MM.1S (cell line): ENCODE measurements at regions not wholly inside any gene's neighbourhood (a gene's known extent, or its start where the extent isn't known, plus 50 kb on each side); places are given as distances from the start of the nearest gene placed in this dataset.

ENCODE experiments used
- DNase-seq: peaks from one replicate; pipeline ENCODE4 v3.0.0-alpha.2; 2015
- H2AFZ ChIP-seq: fragments of 300-600 bp; sonication (generic); 2 replicates; pipeline ENCODE4 v1.6.0; 2016; ENCODE audit warnings: antibody characterized with exemption, low read length
- H3F3A ChIP-seq: fragments of 300-600 bp; sonication (generic); 2 replicates; pipeline ENCODE4 v1.6.1; 2016; ENCODE audit warnings: mild to moderate bottlenecking, antibody characterized with exemption, low read length, moderate library complexity, mixed read lengths; ENCODE audit not compliant: insufficient read depth
- H3K27ac ChIP-seq: fragments of 300-600 bp; sonication (generic); 2 replicates; pipeline ENCODE4 v1.5.1; 2016; ENCODE audit warnings: mild to moderate bottlenecking, low read length
- H3K27me3 ChIP-seq: fragments of 300-600 bp; sonication (generic); replicated peaks from 2 replicates; pipeline ENCODE4 v1.6.0; 2016; ENCODE audit warnings: low read length; ENCODE audit not compliant: insufficient read depth
- H3K36me3 ChIP-seq: fragments of 300-600 bp; sonication (generic); replicated peaks from 2 replicates; pipeline ENCODE4 v1.6.1; 2016; ENCODE audit warnings: mild to moderate bottlenecking, low read length, mixed read lengths; ENCODE audit not compliant: insufficient read depth
- H3K4me1 ChIP-seq: fragments of 300-600 bp; sonication (generic); 2 replicates; pipeline ENCODE4 v1.6.1; 2016; ENCODE audit warnings: low read length, mixed read lengths
- H3K4me2 ChIP-seq: fragments of 300-600 bp; sonication (generic); 2 replicates; pipeline ENCODE4 v1.6.0; 2016; ENCODE audit warnings: low read depth, low read length
- H3K4me3 ChIP-seq: fragments of 300-600 bp; sonication (generic); 2 replicates; pipeline ENCODE4 v1.5.1; 2016; ENCODE audit warnings: low read length, mixed read lengths
- H3K79me2 ChIP-seq: fragments of 300-600 bp; sonication (generic); 2 replicates; pipeline ENCODE4 v1.6.1; 2016; ENCODE audit warnings: mixed run types, low read length, mixed read lengths
- H3K9ac ChIP-seq: fragments of 300-600 bp; sonication (generic); 2 replicates; pipeline ENCODE4 v1.6.1; 2016; ENCODE audit warnings: low read length, mixed read lengths
- H3K9me2 ChIP-seq: fragments of 300-600 bp; sonication (generic); replicated peaks from 2 replicates; pipeline ENCODE4 v1.6.1; 2016; ENCODE audit warnings: mild to moderate bottlenecking, low read length, mixed read lengths; ENCODE audit not compliant: insufficient read depth
- H3K9me3 ChIP-seq: fragments of 300-600 bp; sonication (generic); replicated peaks from 2 replicates; pipeline ENCODE4 v1.6.1; 2016; ENCODE audit warnings: mild to moderate bottlenecking, low read length, mixed read lengths; ENCODE audit not compliant: insufficient read depth
- H4K20me1 ChIP-seq: fragments of 300-600 bp; sonication (generic); 2 replicates; pipeline ENCODE4 v1.6.1; 2016; ENCODE audit warnings: mild to moderate bottlenecking, low read length, moderate library complexity, mixed read lengths; ENCODE audit not compliant: insufficient read depth
- EZH2 ChIP-seq: fragments of 300-600 bp; sonication (generic); optimal IDR thresholded peaks from 2 replicates; pipeline ENCODE3; 2017; ENCODE audit warnings: low read depth, mild to moderate bottlenecking, antibody characterized with exemption, low read length, mixed read lengths
- EZH2phosphoT487 ChIP-seq: fragments of 300-600 bp; sonication (generic); IDR thresholded peaks from 2 replicates; pipeline ENCODE4 v1.6.1; 2018; ENCODE audit warnings: antibody characterized with exemption, low read length
- TF ChIP-seq, protein P1 (sequence below): fragments of 300-600 bp; sonication (generic); IDR thresholded peaks from 2 replicates; pipeline ENCODE4 v1.5.1; 2016; ENCODE audit warnings: antibody characterized with exemption, low read length, mixed read lengths

DNA sequence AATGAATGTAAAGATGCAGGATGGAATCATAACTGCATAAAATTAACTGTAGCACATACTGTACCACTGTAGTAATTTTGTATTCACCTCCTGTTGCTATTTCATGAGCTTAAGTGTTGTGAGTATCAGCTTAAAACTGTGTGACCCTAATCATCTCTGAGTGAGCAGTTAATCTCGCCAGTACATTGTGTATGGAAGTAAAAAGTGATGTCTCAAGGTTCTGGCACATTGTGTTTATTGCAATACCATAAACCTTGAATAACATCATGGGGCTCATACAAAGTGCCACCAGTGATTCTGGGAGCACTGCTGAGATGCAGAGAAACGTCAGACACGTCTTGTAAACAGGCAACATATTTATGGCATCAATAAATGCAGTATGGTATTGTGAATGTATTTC is 124.5 kb downstream of the PMAIP1 start:
- no peak overlapping the region for H2AFZ ChIP-seq
- DNase-seq, result no peak
- H4K20me1 ChIP-seq, result no peaks in the 10 kb centered on the region
- H3K27me3 ChIP-seq, result no peaks in the 10 kb centered on the region
- no peak overlapping the region for H3K9ac ChIP-seq
- no peaks in the 10 kb centered on the region for H3K36me3 ChIP-seq
- H3K4me1 ChIP-seq, result no peaks in the 10 kb centered on the region
- no peaks in the 10 kb centered on the region for H3K9me2 ChIP-seq
- no peak overlapping the region for H3K4me2 ChIP-seq
- no peaks in the 10 kb centered on the region for H3F3A ChIP-seq
- TF ChIP-seq EZH2phosphoT487, result no peak
- no peak for TF ChIP-seq EZH2
- TF ChIP-seq, protein P1, sequence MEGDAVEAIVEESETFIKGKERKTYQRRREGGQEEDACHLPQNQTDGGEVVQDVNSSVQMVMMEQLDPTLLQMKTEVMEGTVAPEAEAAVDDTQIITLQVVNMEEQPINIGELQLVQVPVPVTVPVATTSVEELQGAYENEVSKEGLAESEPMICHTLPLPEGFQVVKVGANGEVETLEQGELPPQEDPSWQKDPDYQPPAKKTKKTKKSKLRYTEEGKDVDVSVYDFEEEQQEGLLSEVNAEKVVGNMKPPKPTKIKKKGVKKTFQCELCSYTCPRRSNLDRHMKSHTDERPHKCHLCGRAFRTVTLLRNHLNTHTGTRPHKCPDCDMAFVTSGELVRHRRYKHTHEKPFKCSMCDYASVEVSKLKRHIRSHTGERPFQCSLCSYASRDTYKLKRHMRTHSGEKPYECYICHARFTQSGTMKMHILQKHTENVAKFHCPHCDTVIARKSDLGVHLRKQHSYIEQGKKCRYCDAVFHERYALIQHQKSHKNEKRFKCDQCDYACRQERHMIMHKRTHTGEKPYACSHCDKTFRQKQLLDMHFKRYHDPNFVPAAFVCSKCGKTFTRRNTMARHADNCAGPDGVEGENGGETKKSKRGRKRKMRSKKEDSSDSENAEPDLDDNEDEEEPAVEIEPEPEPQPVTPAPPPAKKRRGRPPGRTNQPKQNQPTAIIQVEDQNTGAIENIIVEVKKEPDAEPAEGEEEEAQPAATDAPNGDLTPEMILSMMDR, result no peak
- no peaks in the 10 kb centered on the region for H3K79me2 ChIP-seq
- H3K4me3 ChIP-seq, result no peak overlapping the region
- no peak overlapping the region for H3K27ac ChIP-seq
- no peaks in the 10 kb centered on the region for H3K9me3 ChIP-seq

DNA sequence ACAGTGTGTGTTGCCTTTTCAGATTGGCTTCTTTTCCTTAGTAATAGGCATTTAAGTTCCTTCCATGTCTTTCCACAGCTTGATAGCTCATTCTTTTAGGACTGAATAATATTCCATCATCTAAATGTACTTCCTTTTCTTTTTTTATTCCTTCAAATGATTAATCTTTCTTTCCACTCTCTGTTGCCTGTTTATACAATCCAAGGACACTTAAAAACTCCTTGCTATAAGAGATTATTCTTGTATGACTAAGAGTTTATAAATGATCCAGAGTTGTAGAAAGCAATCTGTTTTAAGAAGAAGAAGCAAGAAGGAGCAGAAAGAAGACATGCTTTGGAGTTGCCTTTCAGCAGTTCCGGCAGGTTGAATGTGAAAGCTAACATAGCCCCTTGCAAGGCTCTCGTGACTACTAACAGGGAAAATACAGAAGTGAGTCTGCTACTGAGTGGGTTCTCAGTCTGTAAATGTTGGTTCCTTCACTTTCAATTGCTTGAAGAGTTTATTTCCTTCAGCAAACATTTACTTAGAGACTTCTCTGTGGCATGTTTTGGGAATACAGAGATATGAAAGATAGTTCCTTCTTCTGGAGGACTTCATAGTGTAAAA is 123.0 kb downstream of the PMAIP1 start:
- no peaks in the 10 kb centered on the region for H3K36me3 ChIP-seq
- no peaks in the 10 kb centered on the region for H3F3A ChIP-seq
- no peaks in the 10 kb centered on the region for H3K4me1 ChIP-seq
- no peak for DNase-seq
- no peak overlapping the region for H3K4me3 ChIP-seq
- H3K9me3 ChIP-seq, result no peaks in the 10 kb centered on the region
- H3K27me3 ChIP-seq, result no peaks in the 10 kb centered on the region
- TF ChIP-seq, protein P1, result no peak
- no peak for TF ChIP-seq EZH2phosphoT487
- no peak for TF ChIP-seq EZH2
- no peak overlapping the region for H3K4me2 ChIP-seq
- H3K9me2 ChIP-seq, result no peaks in the 10 kb centered on the region
- H3K27ac ChIP-seq, result no peak overlapping the region
- no peak overlapping the region for H3K9ac ChIP-seq
- H4K20me1 ChIP-seq, result no peaks in the 10 kb centered on the region
- no peak overlapping the region for H2AFZ ChIP-seq
- no peaks in the 10 kb centered on the region for H3K79me2 ChIP-seq

DNA sequence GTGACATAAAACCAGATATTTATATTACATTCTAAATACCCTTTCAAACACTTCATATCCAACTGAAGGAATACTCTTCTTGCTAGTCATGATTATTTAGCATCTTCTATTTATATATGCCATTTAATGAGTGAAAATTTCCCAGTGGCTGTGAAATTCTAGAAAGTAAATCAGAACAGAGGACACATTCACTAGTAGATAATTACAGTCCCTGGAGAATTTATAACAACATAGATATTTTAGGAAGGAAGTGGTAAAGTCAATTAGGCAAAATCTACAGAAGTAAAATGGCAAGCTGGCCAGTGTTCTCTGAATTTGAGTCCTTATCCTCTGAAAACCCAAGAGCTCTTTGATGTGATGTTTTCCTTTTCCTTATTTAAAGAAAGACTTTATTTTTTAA is 121.8 kb downstream of the PMAIP1 start:
- TF ChIP-seq EZH2 (no peak), EZH2phosphoT487 (no peak)
- TF ChIP-seq, protein P1, result no peak

More for the DNA sequence above, 121.8 kb downstream of the PMAIP1 start:
- H3K4me3 ChIP-seq, result no peak overlapping the region
- H3F3A ChIP-seq, result no peaks in the 10 kb centered on the region
- no peaks in the 10 kb centered on the region for H3K79me2 ChIP-seq
- H3K9me2 ChIP-seq, result no peaks in the 10 kb centered on the region
- H3K36me3 ChIP-seq, result no peaks in the 10 kb centered on the region
- no peak overlapping the region for H2AFZ ChIP-seq
- no peaks in the 10 kb centered on the region for H4K20me1 ChIP-seq
- H3K9me3 ChIP-seq, result no peaks in the 10 kb centered on the region
- DNase-seq, result no peak
- H3K27ac ChIP-seq, result no peak overlapping the region
- H3K4me2 ChIP-seq, result no peak overlapping the region
- no peaks in the 10 kb centered on the region for H3K27me3 ChIP-seq
- H3K4me1 ChIP-seq, result no peaks in the 10 kb centered on the region
- H3K9ac ChIP-seq, result no peak overlapping the region
